OCI-LY1 (cell line): ENCODE measurements at regions not wholly inside any gene's neighbourhood (a gene's known extent, or its start where the extent isn't known, plus 50 kb on each side); places are given as distances from the start of the nearest gene placed in this dataset.

ENCODE experiments used
- CTCF ChIP-seq: fragments of 200-600 bp; sonication (generic), shearing (Covaris generic); IDR thresholded peaks from 2 replicates; pipeline ENCODE4 v1.5.1; 2017; ENCODE audit warnings: mild to moderate bottlenecking, antibody characterized with exemption, low read length, moderate library complexity, mixed read lengths
- EZH2 ChIP-seq: fragments of 200-600 bp; sonication (generic), shearing (Covaris generic); IDR thresholded peaks from 2 replicates; pipeline ENCODE4 v1.8.0; 2017; ENCODE audit warnings: borderline replicate concordance, mixed run types, mild to moderate bottlenecking, antibody characterized with exemption, low read length, moderate library complexity, mixed read lengths

GRCh38 chr4:53885668-53886067 lies 178.7 kb downstream of the CHIC2 start:
- no peak for TF ChIP-seq EZH2
- TF ChIP-seq CTCF = no peak
